LHCN-M2 (cell line): ENCODE measurements at regions not wholly inside any gene's neighbourhood (a gene's known extent, or its start where the extent isn't known, plus 50 kb on each side); places are given as distances from the start of the nearest gene placed in this dataset.
A peak's percentile ranks its signal among the peaks of the same experiment; 100 is the strongest.

ENCODE experiments used
- DNase-seq: peaks from one replicate; pipeline ENCODE4 v3.0.0-alpha.2; 2012; ENCODE audit warnings: low read depth

- DNase-seq, result no peak
These were observed 336.6 kb upstream of the GATB start for GRCh38 chr4:152097371-152097770.

- DNase-seq, result no peak
These were observed 334.9 kb upstream of the GATB start for GRCh38 chr4:152095701-152096070.

- peak; percentile 79 for DNase-seq
These were observed 334.3 kb upstream of the GATB start for GRCh38 chr4:152094970-152095700.

- DNase-seq, result no peak
These were observed 330.6 kb upstream of the GATB start for GRCh38 chr4:152091405-152091804.

- no peak for DNase-seq
These were observed 329.7 kb upstream of the GATB start for GRCh38 chr4:152090543-152090942.

- no peak for DNase-seq
These were observed 328.8 kb upstream of the GATB start for GRCh38 chr4:152089584-152089983.

GRCh38 chr4:152087335-152087734 lies 326.5 kb upstream of the GATB start:
- no peak for DNase-seq

- no peak for DNase-seq
These were observed 324.9 kb upstream of the GATB start for GRCh38 chr4:152085657-152086056.

GRCh38 chr4:152083338-152083737 lies 322.5 kb upstream of the GATB start:
- DNase-seq, result no peak

GRCh38 chr4:152081024-152081423 lies 320.2 kb upstream of the GATB start:
- DNase-seq, result no peak

GRCh38 chr4:152079543-152080293 lies 318.9 kb upstream of the GATB start:
- no peak for DNase-seq

GRCh38 chr4:152079079-152079478 lies 318.3 kb upstream of the GATB start:
- DNase-seq, result no peak

GRCh38 chr4:152077582-152077981 lies 316.8 kb upstream of the GATB start:
- DNase-seq, result no peak

- DNase-seq, result no peak
These were observed 314.6 kb upstream of the GATB start for GRCh38 chr4:152075253-152075928.

GRCh38 chr4:152074573-152074972 lies 313.8 kb upstream of the GATB start:
- DNase-seq, result no peak

- no peak for DNase-seq
These were observed 313.3 kb upstream of the GATB start for GRCh38 chr4:152074088-152074437.

GRCh38 chr4:152073351-152074087 lies 312.7 kb upstream of the GATB start:
- DNase-seq, result peak; percentile 8

GRCh38 chr4:152072906-152073305 lies 312.1 kb upstream of the GATB start:
- no peak for DNase-seq

- DNase-seq, result no peak
These were observed 311.2 kb upstream of the GATB start for GRCh38 chr4:152072001-152072485.

- no peak for DNase-seq
These were observed 310.0 kb upstream of the GATB start for GRCh38 chr4:152070854-152071253.

GRCh38 chr4:152068866-152069265 lies 308.1 kb upstream of the GATB start:
- DNase-seq, result no peak

GRCh38 chr4:152065545-152065944 lies 304.7 kb upstream of the GATB start:
- DNase-seq, result no peak
